Umbilical cord (tissue), 1 donor: ENCODE measurements at regions not wholly inside any gene's neighbourhood (a gene's known extent, or its start where the extent isn't known, plus 50 kb on each side); places are given as distances from the start of the nearest gene placed in this dataset.
A peak's percentile ranks its signal among the peaks of the same experiment; 100 is the strongest.

Experiments used
- DNase-seq: peaks from one replicate; pipeline ENCODE4 v3.0.0-alpha.2; 2015; ENCODE audit warnings: low spot score

DNA sequence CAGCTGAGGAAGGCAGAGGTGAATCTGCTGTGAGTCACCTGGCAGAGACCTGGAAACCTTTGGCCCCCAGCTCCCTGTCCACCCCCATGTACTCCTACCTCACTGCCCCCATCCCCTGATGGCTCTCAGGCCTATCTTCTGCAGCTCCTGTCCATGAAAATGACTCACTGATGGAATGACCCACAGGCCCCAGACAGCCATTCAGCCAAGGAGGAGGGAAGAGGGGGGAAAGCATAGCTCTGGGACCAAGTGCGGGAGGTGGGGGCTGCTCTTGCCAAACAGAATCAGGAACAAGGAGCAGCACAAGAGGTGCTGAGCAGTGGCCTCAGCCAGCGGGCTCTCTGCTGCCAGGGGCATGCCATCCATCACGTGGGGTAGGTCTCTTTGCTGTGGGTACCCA, 111.4 kb upstream of the C1QTNF9B start:
- DNase-seq, result no peak

DNA sequence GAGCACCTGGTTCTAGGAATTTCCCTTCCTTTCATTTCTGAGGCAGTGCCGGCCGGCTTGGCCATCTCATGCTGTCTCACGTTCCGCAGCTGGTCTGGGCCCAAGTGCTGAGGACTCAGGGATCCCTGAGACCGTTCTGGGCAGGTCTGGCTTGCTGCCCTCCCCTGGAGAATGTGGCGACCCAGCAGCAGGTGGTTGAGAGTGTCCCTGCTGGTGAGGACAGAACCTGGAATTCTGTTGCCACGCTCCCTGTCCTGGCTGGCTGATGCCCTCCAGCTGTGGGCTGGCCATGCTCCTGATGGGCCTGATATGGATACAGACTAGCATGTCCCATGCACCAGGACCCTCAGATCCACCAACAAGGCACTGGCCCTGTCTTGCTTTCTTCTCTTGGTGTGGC, 114.0 kb upstream of the C1QTNF9B start:
- no peak for DNase-seq

- no peak for DNase-seq
Observed at GRCh38 chr13:24012648-24013047, 115.3 kb upstream of the C1QTNF9B start.

DNA sequence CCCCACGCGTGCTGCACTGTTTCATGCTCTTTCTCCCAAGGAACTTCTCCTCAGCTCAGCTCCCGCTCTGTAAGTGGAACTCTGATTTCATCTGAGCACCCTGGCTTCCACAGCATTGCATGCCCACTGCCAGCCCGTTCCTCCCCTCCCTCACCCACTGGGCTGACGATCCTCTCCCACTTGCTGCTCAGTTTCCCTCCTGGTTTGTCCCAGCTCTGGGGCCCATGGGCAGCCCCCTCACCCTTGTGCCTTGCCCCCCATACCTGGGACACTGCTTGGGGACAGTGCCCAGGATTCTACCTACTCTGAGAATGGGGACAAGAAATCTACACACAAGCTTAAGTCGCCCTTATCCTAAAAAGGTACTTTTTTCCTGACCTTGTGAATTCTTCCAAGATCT, 115.9 kb upstream of the C1QTNF9B start:
- no peak for DNase-seq

GRCh38 chr13:24016046-24016445, 118.7 kb upstream of the C1QTNF9B start:
- DNase-seq, result no peak

DNA sequence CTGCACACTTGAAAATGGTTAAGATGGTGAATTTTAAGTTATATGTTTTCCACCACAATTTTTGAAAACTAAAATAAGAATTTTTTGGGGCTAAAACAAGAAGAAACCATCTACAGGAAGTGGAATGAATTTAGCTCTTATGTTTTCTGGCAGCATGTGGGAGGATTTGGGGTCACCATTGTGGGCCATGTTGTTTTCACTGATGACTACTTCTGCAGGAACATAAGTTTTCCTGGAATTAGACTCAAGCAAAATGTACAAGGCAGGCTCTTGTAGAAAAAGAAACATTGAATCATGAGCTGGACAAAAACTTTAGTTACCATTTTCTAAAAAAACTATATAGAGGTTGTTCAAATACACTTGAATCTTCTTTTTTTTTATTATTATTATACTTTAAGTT, 125.3 kb upstream of the C1QTNF9B start:
- no peak for DNase-seq

GRCh38 chr13:24023073-24023472, 125.8 kb upstream of the C1QTNF9B start:
- DNase-seq, result no peak

GRCh38 chr13:24027494-24027893, 130.2 kb upstream of the C1QTNF9B start:
- no peak for DNase-seq

DNA sequence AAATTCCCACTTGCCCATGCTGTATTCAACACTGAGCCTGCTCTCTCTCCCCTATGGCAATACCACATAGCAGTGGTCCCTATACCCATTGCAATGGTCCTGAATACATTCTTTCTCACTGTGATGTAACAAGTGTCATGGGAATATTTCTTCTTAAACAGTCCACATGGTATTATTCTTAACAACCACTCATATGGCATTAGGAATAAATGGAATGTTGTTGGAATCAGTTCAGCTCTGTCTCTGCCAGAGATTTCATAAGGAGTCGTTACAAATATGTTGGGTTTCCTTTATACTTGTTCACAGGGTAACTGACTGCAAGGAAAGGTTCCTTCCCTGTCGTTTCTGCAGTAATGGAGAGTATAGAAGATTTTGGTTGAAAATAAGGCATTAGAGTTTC, 128.3 kb upstream of the SPATA13 start:
- DNase-seq, result peak; percentile 61

DNA sequence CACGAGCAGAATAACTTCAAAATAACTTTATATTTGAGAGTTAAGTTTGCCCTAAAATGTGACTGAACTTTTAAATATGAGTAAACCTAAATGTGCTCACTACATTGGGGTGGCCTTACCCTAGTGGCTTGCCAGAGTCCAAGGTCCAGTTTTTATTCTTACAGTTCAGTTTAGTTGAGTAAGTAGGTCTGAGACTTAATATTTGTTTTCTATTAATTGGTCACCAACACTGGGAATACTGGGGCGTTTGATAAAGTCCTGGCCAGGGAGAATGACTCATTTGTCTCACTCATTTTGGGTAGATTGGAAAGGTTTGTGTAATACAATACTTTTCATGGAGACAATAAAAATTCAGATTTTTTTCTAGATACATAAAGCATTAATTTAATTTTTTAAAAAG, 127.8 kb upstream of the SPATA13 start:
- no peak for DNase-seq

DNA sequence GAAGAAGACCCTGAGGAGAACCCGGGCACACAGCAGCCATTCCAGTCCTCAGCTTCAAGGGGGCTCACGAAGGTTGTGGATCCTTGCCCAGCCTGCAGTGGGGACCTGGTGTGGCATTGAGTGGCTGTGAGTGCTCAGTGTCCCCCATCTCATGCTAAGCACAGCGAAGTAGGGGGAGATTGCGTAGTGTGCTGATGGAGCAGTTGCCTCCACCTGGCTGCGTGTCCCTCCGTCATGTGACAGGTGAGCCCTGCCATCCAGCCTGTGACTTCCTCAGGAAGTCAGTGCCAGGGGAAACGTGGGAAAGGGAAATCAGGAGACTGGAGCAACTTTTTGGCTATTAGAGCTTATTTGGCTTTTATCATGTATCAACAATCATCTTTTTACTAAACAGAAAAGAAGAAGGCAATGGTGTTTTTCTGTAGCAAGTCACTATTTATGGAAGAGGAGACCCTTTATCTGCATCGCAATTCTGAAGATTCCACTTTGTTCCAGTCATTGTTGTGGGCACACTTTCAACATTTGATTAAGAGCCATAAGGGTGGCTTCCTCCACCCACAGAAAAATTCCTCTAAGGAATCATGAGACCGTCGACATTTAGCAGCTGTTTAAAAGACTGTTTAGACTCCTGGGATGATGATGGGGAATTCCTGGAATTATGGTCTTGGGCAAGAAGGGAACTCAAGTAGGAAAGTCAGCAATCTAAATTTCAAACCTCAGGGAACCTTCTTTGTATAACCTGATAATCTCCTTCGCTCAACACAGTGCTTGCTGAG, 126.8 kb upstream of the SPATA13 start:
- peak; percentile 38 for DNase-seq

GRCh38 chr13:24035411-24035810, 125.1 kb upstream of the SPATA13 start:
- no peak for DNase-seq

DNA sequence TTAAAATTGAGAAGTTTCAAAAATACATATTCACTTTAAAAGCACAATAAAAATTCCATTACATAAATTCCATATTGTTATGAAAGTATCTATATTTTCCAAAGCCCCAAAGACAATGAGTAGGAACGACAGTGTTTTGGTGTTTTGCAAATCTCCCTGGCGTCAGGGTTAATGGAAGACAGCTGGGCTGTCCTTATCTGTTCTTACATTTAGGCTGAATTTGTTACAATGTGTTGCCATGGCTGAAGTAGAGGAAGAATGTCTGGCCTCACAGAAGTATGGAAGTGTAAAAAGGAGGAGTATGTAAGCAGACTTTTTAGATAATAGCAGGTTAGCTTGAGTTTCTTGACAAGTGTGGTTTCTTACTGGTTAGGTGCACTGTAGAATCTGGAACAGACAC, 124.4 kb upstream of the SPATA13 start:
- DNase-seq, result peak; percentile 50

DNA sequence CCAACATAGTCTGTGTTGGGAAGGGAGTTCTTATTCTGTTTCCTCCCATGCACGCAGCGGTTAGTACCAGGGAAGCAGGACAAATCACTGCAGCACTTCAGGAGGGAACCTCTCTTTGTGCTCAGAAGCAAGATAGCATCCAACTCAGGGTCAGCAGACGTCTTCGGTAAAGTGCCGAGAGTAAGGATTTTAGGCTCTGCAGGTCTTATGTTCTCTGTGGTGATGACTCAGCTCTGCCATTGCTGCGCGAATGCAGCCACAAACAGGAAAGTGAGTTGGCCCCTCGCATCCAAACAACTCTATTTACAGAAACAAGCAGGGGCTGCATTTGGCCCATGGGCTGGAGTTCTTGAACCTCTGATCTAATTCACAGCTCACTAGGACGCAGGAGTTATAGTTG, 122.1 kb upstream of the SPATA13 start:
- peak; percentile 59 for DNase-seq

- no peak for DNase-seq
Observed at GRCh38 chr13:24038841-24039330, 121.6 kb upstream of the SPATA13 start.

DNA sequence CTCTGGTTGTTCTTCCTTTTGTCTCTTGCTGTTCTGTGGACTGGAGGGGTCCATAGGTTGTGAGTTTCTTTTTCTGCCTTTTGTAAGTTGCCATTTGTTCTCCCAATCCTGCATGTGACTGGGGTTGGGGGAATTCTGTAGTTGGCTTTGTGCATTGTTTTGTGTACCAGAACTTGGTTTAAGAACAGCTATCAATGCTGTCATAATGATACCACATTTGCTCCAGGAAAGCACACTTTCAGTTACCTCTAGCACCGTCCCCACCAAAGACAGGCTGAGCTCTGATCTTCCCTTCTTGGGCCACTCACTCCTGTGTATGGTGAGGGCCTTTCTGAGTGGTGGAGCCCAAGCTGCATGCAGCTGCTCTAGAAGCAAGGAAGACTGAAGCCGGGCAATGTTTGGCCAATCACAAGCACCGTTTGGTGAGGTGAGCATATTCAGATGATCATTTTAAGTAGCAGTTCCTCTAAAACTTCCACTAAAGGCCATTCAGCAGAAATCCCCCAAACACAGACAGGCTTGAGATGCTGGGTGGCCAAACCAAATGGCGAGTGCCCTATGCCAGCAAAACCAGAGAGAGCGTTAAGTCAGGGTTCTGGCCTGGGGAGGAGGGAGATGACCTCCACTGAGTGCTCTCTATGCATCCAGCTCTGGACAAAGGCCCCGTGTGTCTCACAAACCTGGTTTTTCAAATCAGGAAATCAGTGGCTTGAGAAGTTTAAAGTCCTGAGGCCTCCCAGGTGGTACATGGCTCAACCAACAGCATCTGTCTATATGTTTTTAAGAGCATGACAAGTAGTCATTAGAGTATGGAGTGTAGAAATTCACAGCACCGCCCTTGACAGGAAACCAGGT, 120.7 kb upstream of the SPATA13 start:
- no peak for DNase-seq

DNA sequence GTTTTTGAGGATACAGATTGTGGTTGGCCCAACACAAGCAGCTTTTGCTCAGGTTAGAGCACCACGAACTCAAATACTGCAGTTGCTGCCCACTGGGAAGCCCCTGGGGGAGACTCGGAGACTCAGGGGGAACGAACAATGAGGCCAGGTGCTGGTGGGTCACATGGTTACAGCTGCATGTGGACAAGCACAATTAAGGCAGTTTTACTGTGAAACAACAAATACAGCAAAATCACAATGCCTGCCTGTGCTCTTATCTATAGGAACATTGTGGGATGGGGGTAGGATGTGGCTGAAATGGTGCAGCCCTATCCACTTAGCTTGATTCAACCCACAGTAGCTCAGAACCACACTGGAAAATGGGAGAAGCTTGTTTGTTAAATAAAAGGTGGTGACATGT, 119.7 kb upstream of the SPATA13 start:
- DNase-seq, result no peak

GRCh38 chr13:24041651-24042225, 118.8 kb upstream of the SPATA13 start:
- DNase-seq, result no peak

DNA sequence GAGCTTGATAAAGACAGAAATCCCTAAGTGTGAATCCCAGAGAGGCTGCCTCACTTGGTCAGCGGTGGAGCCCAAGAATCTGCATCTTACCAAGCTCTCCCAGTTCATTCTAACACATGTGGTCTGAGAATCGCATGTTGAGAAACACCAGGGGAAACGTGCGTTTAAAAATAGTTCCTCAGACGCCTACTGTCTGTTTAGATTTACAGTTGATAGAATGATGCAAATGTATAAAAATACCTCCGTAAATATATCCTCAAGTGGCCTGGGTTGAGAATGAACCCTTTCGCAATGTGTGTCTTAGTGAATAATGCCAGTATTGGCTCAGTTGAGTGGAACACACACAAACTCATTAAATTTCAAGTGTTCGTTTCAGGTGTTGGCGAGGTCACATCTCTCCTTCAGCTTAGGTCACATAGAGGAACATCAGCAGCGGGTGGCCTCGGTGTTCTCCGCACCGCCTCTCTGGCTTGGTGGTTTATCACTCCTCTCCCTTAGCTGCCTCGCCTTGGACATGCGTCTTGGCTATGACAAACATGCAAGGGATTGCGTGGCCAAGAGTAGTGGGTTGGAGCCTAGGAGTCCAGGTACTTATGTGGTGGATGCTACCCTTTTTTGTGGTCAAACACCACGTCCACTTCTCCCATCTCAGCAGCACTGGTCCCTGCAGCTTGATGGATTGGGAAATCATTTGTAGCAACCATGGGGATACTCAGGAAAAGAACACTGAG, 117.6 kb upstream of the SPATA13 start:
- no peak for DNase-seq

DNA sequence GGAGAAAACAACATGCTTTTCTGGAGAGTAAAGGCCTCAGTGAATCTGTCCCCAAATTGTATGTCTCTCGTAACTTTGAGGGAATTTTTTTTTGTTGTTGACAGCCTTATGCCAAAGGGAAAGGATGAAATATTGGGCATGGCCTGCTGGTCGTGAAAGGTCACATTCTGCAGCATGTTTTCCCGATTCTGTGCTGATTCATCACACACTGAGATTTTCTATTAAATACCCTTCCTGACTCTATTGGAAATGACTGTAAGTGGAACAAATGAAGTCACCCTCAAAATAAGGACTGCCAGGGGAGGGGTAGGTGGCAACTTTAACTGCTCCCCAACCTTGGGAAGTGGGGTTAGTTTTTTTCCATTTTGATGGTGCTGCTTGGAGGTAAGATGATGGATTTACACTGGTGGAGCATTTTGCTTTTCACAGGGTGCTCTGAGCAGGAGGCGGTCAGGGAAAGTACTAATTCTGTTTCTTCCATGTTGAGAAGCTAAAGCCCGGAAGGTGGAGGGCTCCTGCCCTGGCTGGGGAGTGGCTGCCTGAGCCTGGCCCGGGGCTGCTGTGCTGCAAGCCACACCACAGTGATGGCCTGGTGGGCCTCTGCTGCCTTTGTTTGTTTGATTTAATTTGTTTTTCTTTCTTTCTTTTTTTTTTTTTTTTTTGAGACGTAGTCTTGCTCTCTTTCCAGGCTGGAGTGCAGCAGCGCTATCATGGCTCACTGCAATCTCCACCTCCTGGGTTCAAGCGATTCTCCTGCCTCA, 116.8 kb upstream of the SPATA13 start:
- no peak for DNase-seq

GRCh38 chr13:24045597-24045996, 114.9 kb upstream of the SPATA13 start:
- DNase-seq, result no peak
